HepG2 (cell line): ENCODE measurements at regions not wholly inside any gene's neighbourhood (a gene's known extent, or its start where the extent isn't known, plus 50 kb on each side); places are given as distances from the start of the nearest gene placed in this dataset.

ENCODE experiments used
- ARID4A ChIP-seq: sonication (generic); formaldehyde crosslinking; IDR thresholded peaks from 2 replicates; pipeline ENCODE4 v1.5.0; 2020; ENCODE audit warnings: mild to moderate bottlenecking, missing genetic modification reagents, borderline replicate concordance
- CREM ChIP-seq, 2 experiments: sonication (generic) in 1 of 2; formaldehyde crosslinking in 1 of 2; IDR thresholded peaks; 2 replicates each; pipeline versions ENCODE4 v1.4.0 to v1.6.1; 2016 to 2020; ENCODE audit warnings: antibody characterized with exemption in 1 of 2, mild to moderate bottlenecking in 1 of 2, missing genetic modification reagents in 1 of 2
- FOXO1 ChIP-seq: sonication (generic); formaldehyde crosslinking; IDR thresholded peaks from 2 replicates; pipeline ENCODE4 v1.4.0; 2020; ENCODE audit warnings: missing genetic modification reagents
- FOXP1 ChIP-seq, 2 experiments: fragments of 450-650 bp in 1 of 2; IDR thresholded peaks; 2 replicates each; pipeline ENCODE4 v1.6.1; 2017 to 2018; ENCODE audit warnings: antibody characterized with exemption in 1 of 2
- HMGXB4 ChIP-seq, 2 experiments: sonication (generic) in 1 of 2; formaldehyde crosslinking in 1 of 2; IDR thresholded peaks; 2 replicates each; pipeline versions ENCODE4 v1.4.0 to v1.6.1; 2018 to 2020; ENCODE audit warnings: missing genetic modification reagents in 2 of 2, borderline replicate concordance in 1 of 2, low read depth in 1 of 2, mild to moderate bottlenecking in 1 of 2, missing biosample characterization in 1 of 2
- HNRNPLL ChIP-seq: fragments of 200-400 bp; formaldehyde crosslinking; IDR thresholded peaks from 2 replicates; pipeline ENCODE4 v1.6.1; 2017; ENCODE audit warnings: mild to moderate bottlenecking, low read depth, low read length; ENCODE audit not compliant: poor library complexity, severe bottlenecking
- KLF6 ChIP-seq: IDR thresholded peaks from 2 replicates; pipeline ENCODE4 v1.8.0; 2016; ENCODE audit warnings: missing biosample characterization, missing genetic modification reagents
- NR2F1 ChIP-seq, 2 experiments: fragments of 450-650 bp in 1 of 2; formaldehyde crosslinking in 1 of 2; IDR thresholded peaks; 2 replicates each; pipeline versions ENCODE4 v1.5.0 to v1.6.1; 2016 to 2020; ENCODE audit warnings: mild to moderate bottlenecking in 1 of 2, missing compliant biosample characterization in 1 of 2, missing genetic modification reagents in 1 of 2, moderate library complexity in 1 of 2
- PHF21A ChIP-seq: sonication (generic); formaldehyde crosslinking; IDR thresholded peaks from 2 replicates; pipeline ENCODE4 v1.5.0; 2020; ENCODE audit warnings: mild to moderate bottlenecking, missing genetic modification reagents
- SMYD3 ChIP-seq: sonication (generic); formaldehyde crosslinking; IDR thresholded peaks from 2 replicates; pipeline ENCODE4 v1.8.1; 2023; ENCODE audit warnings: mild to moderate bottlenecking, missing genetic modification reagents
- STAT5B ChIP-seq: sonication (generic); formaldehyde crosslinking; IDR thresholded peaks from 2 replicates; pipeline ENCODE4 v1.4.0; 2020; ENCODE audit warnings: missing genetic modification reagents
- ZBTB21 ChIP-seq: sonication (generic); formaldehyde crosslinking; IDR thresholded peaks from 2 replicates; pipeline ENCODE4 v1.4.0; 2020; ENCODE audit warnings: missing genetic modification reagents
- ZBTB25 ChIP-seq: IDR thresholded peaks from 2 replicates; pipeline ENCODE4 v1.6.1; 2018; ENCODE audit warnings: missing genetic modification reagents
- ZNF335 ChIP-seq: sonication (generic); formaldehyde crosslinking; IDR thresholded peaks from 2 replicates; pipeline ENCODE4 v1.4.0; 2020; ENCODE audit warnings: missing genetic modification reagents
- ZNF644 ChIP-seq: IDR thresholded peaks from 2 replicates; pipeline ENCODE4 v1.6.1; 2016; ENCODE audit warnings: low read depth
- ZNF772 ChIP-seq: sonication (generic); formaldehyde crosslinking; IDR thresholded peaks from 2 replicates; pipeline ENCODE4 v1.5.0; 2020; ENCODE audit warnings: mild to moderate bottlenecking, missing genetic modification reagents
- TF ChIP-seq, protein P1 (sequence below): IDR thresholded peaks from 2 replicates; pipeline ENCODE4 v1.4.0; 2020; ENCODE audit warnings: mild to moderate bottlenecking, missing genetic modification reagents

DNA sequence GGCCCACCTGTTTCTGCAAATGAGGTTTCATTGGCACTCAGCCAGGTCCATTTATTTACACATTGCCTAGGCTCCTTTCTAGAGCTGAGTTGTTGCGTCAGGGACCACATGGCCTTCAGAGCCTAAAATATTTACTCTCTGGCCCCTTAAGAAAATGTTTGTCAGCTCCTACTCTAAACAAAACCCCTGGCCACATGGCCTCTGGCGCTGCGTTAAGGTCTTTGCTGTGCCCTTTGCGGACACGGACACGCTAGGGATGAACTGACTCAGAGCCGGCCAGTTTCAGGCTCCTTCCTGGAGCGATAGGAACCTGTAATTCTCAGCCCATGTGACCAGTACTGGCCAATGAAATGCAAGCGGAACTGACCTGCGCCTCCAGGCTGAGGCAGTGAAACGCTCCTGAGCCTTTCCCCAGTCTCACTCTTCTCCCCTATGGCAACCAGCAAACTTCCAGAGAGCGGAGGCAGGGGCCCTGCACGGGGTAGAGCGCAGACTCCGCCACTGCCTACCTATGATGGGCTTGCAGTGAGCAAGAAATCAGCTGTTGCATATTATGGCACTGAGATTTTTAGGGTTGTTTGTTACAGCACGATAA, 160.3 kb downstream of the ETS2 start (continued):
- TF ChIP-seq HMGXB4 (CRISPR knock-in tag; IDR thresholded peaks at IDR 0.05; ENCODE audit: borderline replicate concordance in 1 of 2, low read depth in 1 of 2) (0 out of 4 replicates have a peak, but pooled peaks of 1 of the 2 experiments have one; percentile 32), FOXO1 (CRISPR knock-in tag) (peak; percentile 63), CREM (IDR thresholded peaks at IDR 0.05) (peak; percentile 51), CREM (CRISPR knock-in tag; IDR thresholded peaks at IDR 0.05) (no peak), NR2F1 (CRISPR knock-in tag; IDR thresholded peaks at IDR 0.05) (peak in 1 of 2 experiments; percentile 55; a peak in 1 of 4 replicates), KLF6 (0 out of 2 replicates have a peak, but pooled peaks have one; percentile 66), ZBTB25 (CRISPR knock-in tag) (no peak; the same call in 1 of the 2 replicates), ARID4A (CRISPR knock-in tag) (peak; percentile 55; the same call in 1 of the 2 replicates), HNRNPLL (peak; percentile 44), ZNF772 (CRISPR knock-in tag) (no peak), ZNF644 (0 out of 2 replicates have a peak, but pooled peaks have one; percentile 28), STAT5B (CRISPR knock-in tag) (no peak), ZNF335 (CRISPR knock-in tag) (no peak), SMYD3 (peak; percentile 82; the same call in 1 of the 2 replicates), ZBTB21 (CRISPR knock-in tag) (peak; percentile 71), FOXP1 (IDR thresholded peaks at IDR 0.05) (no peak), FOXP1 (CRISPR knock-in tag; IDR thresholded peaks at IDR 0.05) (peak; percentile 92), PHF21A (CRISPR knock-in tag) (peak; percentile 59)
- TF ChIP-seq, protein P1, sequence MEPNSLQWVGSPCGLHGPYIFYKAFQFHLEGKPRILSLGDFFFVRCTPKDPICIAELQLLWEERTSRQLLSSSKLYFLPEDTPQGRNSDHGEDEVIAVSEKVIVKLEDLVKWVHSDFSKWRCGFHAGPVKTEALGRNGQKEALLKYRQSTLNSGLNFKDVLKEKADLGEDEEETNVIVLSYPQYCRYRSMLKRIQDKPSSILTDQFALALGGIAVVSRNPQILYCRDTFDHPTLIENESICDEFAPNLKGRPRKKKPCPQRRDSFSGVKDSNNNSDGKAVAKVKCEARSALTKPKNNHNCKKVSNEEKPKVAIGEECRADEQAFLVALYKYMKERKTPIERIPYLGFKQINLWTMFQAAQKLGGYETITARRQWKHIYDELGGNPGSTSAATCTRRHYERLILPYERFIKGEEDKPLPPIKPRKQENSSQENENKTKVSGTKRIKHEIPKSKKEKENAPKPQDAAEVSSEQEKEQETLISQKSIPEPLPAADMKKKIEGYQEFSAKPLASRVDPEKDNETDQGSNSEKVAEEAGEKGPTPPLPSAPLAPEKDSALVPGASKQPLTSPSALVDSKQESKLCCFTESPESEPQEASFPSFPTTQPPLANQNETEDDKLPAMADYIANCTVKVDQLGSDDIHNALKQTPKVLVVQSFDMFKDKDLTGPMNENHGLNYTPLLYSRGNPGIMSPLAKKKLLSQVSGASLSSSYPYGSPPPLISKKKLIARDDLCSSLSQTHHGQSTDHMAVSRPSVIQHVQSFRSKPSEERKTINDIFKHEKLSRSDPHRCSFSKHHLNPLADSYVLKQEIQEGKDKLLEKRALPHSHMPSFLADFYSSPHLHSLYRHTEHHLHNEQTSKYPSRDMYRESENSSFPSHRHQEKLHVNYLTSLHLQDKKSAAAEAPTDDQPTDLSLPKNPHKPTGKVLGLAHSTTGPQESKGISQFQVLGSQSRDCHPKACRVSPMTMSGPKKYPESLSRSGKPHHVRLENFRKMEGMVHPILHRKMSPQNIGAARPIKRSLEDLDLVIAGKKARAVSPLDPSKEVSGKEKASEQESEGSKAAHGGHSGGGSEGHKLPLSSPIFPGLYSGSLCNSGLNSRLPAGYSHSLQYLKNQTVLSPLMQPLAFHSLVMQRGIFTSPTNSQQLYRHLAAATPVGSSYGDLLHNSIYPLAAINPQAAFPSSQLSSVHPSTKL: peak; percentile 85
